Ishikawa (cell line): ENCODE measurements at regions not wholly inside any gene's neighbourhood (a gene's known extent, or its start where the extent isn't known, plus 50 kb on each side); places are given as distances from the start of the nearest gene placed in this dataset.

Experiments used
- CREB1 ChIP-seq: IDR thresholded peaks from 2 replicates; pipeline ENCODE4 v1.6.1; 2012; ENCODE audit warnings: low read depth
- EP300 ChIP-seq: IDR thresholded peaks from 2 replicates; pipeline ENCODE4 v1.6.1; 2012; ENCODE audit warnings: borderline replicate concordance
- FOXM1 ChIP-seq: IDR thresholded peaks from 2 replicates; pipeline ENCODE4 v1.6.1; 2012; ENCODE audit warnings: low read depth, borderline replicate concordance
- MAX ChIP-seq: IDR thresholded peaks from 2 replicates; pipeline ENCODE4 v1.6.1; 2012
- NFIC ChIP-seq: IDR thresholded peaks from 2 replicates; pipeline ENCODE4 v1.6.1; 2012
- RAD21 ChIP-seq: IDR thresholded peaks from 2 replicates; pipeline ENCODE4 v1.6.1; 2012; ENCODE audit warnings: low read depth
- REST ChIP-seq: IDR thresholded peaks from 2 replicates; pipeline ENCODE4 v1.6.1; 2012; ENCODE audit warnings: low read depth, mild to moderate bottlenecking
- TAF1 ChIP-seq: IDR thresholded peaks from 2 replicates; pipeline ENCODE4 v1.6.1; 2012; ENCODE audit warnings: low read depth, mild to moderate bottlenecking
- TEAD4 ChIP-seq: IDR thresholded peaks from 2 replicates; pipeline ENCODE4 v1.6.1; 2012
- USF1 ChIP-seq: IDR thresholded peaks from 2 replicates; pipeline ENCODE4 v1.6.1; 2012

- TF ChIP-seq NFIC (no peak), FOXM1 (no peak), EP300 (no peak), MAX (no peak), REST (no peak), TEAD4 (no peak), USF1 (no peak), RAD21 (no peak), CREB1 (no peak), TAF1 (no peak)
Measured at GRCh38 chr6:105981002-105981887, 104.9 kb upstream of the PRDM1 start.
